ENCODE measurements at regions not wholly inside any gene's neighbourhood (a gene's known extent, or its start where the extent isn't known, plus 50 kb on each side); places are given as distances from the start of the nearest gene placed in this dataset.

DNA sequence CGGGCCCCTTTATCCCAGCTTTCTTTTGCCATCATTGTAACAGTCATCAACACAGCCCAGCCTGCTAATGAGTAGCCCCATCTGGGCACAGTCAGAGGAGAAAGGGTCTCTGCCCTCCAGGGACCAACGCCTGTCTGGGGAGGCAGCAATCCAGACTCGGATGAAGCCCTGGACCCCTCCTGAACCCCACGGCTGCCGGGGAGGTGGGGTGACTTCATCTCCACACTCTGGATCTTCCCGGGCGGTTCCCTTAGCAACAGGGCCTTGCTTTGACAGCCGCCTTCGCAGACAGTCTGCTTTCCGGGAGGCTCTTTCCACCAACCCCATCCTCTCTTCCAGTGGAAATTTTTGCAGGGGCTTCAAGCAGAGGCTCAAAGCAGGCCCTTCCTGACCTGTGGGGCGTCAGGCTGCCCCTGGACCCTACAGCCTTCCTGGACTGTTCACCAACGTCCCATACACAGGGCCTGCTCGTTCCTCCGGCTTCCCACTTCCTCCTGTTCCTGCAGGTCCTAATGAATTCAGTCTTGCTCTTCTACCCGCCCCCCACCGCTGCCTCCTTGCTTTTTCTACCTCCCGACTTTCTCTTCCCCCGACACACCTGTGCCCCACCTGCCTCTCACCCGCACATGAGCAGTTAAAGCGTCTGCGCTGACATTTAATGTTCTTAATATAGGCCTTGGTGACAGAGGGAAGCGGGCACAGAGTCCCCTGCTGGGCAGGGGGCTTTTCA, 161.7 kb upstream of the MVB12B start:
- TF ChIP-seq, protein P1, sequence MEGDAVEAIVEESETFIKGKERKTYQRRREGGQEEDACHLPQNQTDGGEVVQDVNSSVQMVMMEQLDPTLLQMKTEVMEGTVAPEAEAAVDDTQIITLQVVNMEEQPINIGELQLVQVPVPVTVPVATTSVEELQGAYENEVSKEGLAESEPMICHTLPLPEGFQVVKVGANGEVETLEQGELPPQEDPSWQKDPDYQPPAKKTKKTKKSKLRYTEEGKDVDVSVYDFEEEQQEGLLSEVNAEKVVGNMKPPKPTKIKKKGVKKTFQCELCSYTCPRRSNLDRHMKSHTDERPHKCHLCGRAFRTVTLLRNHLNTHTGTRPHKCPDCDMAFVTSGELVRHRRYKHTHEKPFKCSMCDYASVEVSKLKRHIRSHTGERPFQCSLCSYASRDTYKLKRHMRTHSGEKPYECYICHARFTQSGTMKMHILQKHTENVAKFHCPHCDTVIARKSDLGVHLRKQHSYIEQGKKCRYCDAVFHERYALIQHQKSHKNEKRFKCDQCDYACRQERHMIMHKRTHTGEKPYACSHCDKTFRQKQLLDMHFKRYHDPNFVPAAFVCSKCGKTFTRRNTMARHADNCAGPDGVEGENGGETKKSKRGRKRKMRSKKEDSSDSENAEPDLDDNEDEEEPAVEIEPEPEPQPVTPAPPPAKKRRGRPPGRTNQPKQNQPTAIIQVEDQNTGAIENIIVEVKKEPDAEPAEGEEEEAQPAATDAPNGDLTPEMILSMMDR (IDR thresholded peaks at IDR 0.05) = no peak
- no peak for TF ChIP-seq POLR2A (IDR thresholded peaks at IDR 0.05)
